ENCODE measurements at regions not wholly inside any gene's neighbourhood (a gene's known extent, or its start where the extent isn't known, plus 50 kb on each side); places are given as distances from the start of the nearest gene placed in this dataset.

DNA sequence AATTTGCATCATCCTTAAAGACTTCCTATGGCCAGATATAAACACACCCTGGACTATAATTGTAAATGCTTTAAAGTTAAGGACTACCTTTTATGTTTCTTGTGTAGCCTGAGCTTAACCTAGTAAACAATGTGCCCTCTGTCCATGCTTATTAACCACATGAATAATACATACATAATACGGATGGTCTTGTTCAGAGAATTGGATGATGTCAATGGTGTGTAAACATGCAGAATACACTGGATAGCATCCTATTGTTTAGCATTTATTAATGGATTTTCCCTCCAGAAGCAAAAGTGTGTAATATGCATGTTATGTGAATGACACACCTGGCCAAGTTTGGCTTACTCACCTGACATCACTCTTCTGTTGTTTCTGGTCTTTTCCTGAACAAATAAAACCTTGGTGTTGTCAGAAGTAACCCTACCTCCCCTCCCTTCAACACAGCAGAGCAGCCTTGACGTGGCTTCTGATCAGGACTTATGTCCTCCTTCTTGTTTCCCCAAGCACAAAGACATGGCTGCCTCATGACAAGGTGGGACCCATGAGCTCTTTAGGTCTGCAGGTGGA, 517.9 kb downstream of the MTRR start:
- no peak for TF ChIP-seq POLR2AphosphoS5 (IDR thresholded peaks at IDR 0.05; ENCODE audit: low read depth, low read length)
- no peak for TF ChIP-seq POLR2A (IDR thresholded peaks at IDR 0.05; ENCODE audit: low read depth, low read length)
- no peak for TF ChIP-seq TAF1 (IDR thresholded peaks at IDR 0.05; ENCODE audit: borderline replicate concordance, low read depth, low read length)
